GM19468 (cell line): ENCODE measurements at regions not wholly inside any gene's neighbourhood (a gene's known extent, or its start where the extent isn't known, plus 50 kb on each side); places are given as distances from the start of the nearest gene placed in this dataset.

ENCODE experiments used
- ATAC-seq: cut with Tn5 transposase; IDR thresholded peaks from one replicate; pipeline ENCODE4 v1.9.1; 2021; ENCODE audit warnings: mild to moderate bottlenecking, moderate library complexity, moderate number of reproducible peaks; ENCODE audit not compliant: unreplicated experiment; ENCODE audit errors: extremely low read depth

- ATAC-seq = no peak
Measured at GRCh38 chr4:23674694-23675093, 215.2 kb downstream of the PPARGC1A start.

GRCh38 chr4:23667659-23668058 is 222.2 kb downstream of the PPARGC1A start:
- no peak for ATAC-seq

- no peak for ATAC-seq
Measured at GRCh38 chr4:23660865-23661264, 229.0 kb downstream of the PPARGC1A start.

GRCh38 chr4:23654791-23655190 is 235.1 kb downstream of the PPARGC1A start:
- ATAC-seq = no peak

GRCh38 chr4:23648854-23649596 is 240.8 kb downstream of the PPARGC1A start:
- no peak for ATAC-seq

GRCh38 chr4:23635468-23635867 is 254.4 kb downstream of the PPARGC1A start:
- ATAC-seq = no peak

- no peak for ATAC-seq
Measured at GRCh38 chr4:23631255-23631950, 258.4 kb downstream of the PPARGC1A start.

- ATAC-seq = no peak
Measured at GRCh38 chr4:23630110-23630509, 259.7 kb downstream of the PPARGC1A start.

GRCh38 chr4:23629421-23629820 is 260.4 kb downstream of the PPARGC1A start:
- ATAC-seq = no peak

GRCh38 chr4:23614284-23614892 is 275.5 kb downstream of the PPARGC1A start:
- ATAC-seq = no peak

- no peak for ATAC-seq
Measured at GRCh38 chr4:23613782-23614181, 276.1 kb downstream of the PPARGC1A start.

- no peak for ATAC-seq
Measured at GRCh38 chr4:23602720-23603119, 287.1 kb downstream of the PPARGC1A start.

- ATAC-seq = no peak
Measured at GRCh38 chr4:23594125-23594524, 295.7 kb downstream of the PPARGC1A start.

GRCh38 chr4:23590431-23590830 is 299.4 kb downstream of the PPARGC1A start:
- ATAC-seq = no peak

- no peak for ATAC-seq
Measured at GRCh38 chr4:23584024-23584423, 305.8 kb downstream of the PPARGC1A start.

GRCh38 chr4:23582671-23583070 is 307.2 kb downstream of the PPARGC1A start:
- ATAC-seq = no peak

- ATAC-seq = no peak
Measured at GRCh38 chr4:23579166-23579565, 310.7 kb downstream of the PPARGC1A start.

- no peak for ATAC-seq
Measured at GRCh38 chr4:23577398-23577797, 312.4 kb downstream of the PPARGC1A start.

GRCh38 chr4:23572382-23572781 is 317.5 kb downstream of the PPARGC1A start:
- ATAC-seq = no peak

- no peak for ATAC-seq
Measured at GRCh38 chr4:23567338-23567737, 322.5 kb downstream of the PPARGC1A start.

- ATAC-seq = no peak
Measured at GRCh38 chr4:23560748-23561147, 329.1 kb downstream of the PPARGC1A start.
